C4-2B (cell line): ENCODE measurements at regions not wholly inside any gene's neighbourhood (a gene's known extent, or its start where the extent isn't known, plus 50 kb on each side); places are given as distances from the start of the nearest gene placed in this dataset.

Experiments used
- CTCF ChIP-seq: fragments of 450-650 bp; conservative IDR thresholded peaks from 2 replicates; pipeline ENCODE4 v1.5.1; 2017; ENCODE audit warnings: mild to moderate bottlenecking
- ZFX ChIP-seq: fragments of 450-650 bp; IDR thresholded peaks from 2 replicates; pipeline ENCODE4 v1.6.1; 2017

GRCh38 chr6:90914312-90914711 is 327.4 kb upstream of the MAP3K7 start:
- no peak for TF ChIP-seq ZFX
- TF ChIP-seq CTCF, result no peak
